ENCODE measurements at regions not wholly inside any gene's neighbourhood (a gene's known extent, or its start where the extent isn't known, plus 50 kb on each side); places are given as distances from the start of the nearest gene placed in this dataset.
"Not testable (repeated sequence)": the region's sequence is repeated elsewhere in the genome, so short reads cannot be mapped to it uniquely, and the experiment has no call there.

- TF ChIP-seq CTCF (IDR thresholded peaks at IDR 0.05; ENCODE audit: low read depth, low read length); EZH2phosphoT487 (IDR thresholded peaks at IDR 0.05; ENCODE audit: low read depth): not testable (repeated sequence)
Measured at GRCh38 chr10:113501031-113501430, 51.8 kb upstream of the HABP2 start.

Data from OCI-LY3 (cell line).